IMR-90 (cell line): ENCODE measurements at regions not wholly inside any gene's neighbourhood (a gene's known extent, or its start where the extent isn't known, plus 50 kb on each side); places are given as distances from the start of the nearest gene placed in this dataset.

Experiments used
- CEBPB ChIP-seq: IDR thresholded peaks from 2 replicates; pipeline ENCODE4 v1.6.1; 2012; ENCODE audit warnings: low read depth, low read length, improper control_type of control experiment
- FOS ChIP-seq: fragments of 150-350 bp; IDR thresholded peaks from 2 replicates; pipeline ENCODE4 v1.6.1; 2016; ENCODE audit warnings: low read depth, low read length
- MXI1 ChIP-seq: IDR thresholded peaks from 2 replicates; pipeline ENCODE4 v1.6.1; 2012; ENCODE audit warnings: low read depth, mild to moderate bottlenecking, low read length, moderate library complexity, borderline replicate concordance
- POLR2A ChIP-seq: IDR thresholded peaks from 2 replicates; pipeline ENCODE4 v1.6.1; 2012; ENCODE audit warnings: mild to moderate bottlenecking, low read depth, low read length
- RAD21 ChIP-seq: IDR thresholded peaks from 2 replicates; pipeline ENCODE4 v1.6.1; 2012; ENCODE audit warnings: low read length, improper control_type of control experiment
- TF ChIP-seq, protein P1 (sequence below): conservative IDR thresholded peaks from 2 replicates; pipeline ENCODE4 v1.5.1; 2012; ENCODE audit warnings: mild to moderate bottlenecking, low read depth, low read length, improper control_type of control experiment
- TF ChIP-seq, protein P2 (sequence below): fragments of 150-350 bp; IDR thresholded peaks from 2 replicates; pipeline ENCODE4 v1.6.1; 2016; ENCODE audit warnings: low read depth, mild to moderate bottlenecking, low read length, moderate library complexity, borderline replicate concordance

DNA sequence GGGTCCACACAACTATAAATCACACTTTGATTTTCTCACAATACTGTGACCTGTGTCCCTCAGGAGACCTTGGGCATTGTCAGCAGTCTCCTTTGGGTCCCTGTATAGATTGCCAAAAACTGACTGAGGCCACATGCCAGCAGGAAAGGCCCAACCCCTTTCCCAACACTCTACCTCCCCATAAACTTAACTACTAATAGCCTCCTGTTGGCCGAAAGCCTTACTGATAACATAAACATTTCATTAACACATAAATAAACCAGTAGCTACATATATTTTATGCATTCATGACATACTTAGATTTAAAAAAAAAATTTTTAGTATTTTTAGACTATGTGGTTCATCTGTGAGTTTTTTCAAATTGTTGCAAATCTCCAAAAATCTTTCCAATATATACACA lies 153.5 kb downstream of the ARL4C start:
- TF ChIP-seq CEBPB, result no peak
- TF ChIP-seq, protein P1, sequence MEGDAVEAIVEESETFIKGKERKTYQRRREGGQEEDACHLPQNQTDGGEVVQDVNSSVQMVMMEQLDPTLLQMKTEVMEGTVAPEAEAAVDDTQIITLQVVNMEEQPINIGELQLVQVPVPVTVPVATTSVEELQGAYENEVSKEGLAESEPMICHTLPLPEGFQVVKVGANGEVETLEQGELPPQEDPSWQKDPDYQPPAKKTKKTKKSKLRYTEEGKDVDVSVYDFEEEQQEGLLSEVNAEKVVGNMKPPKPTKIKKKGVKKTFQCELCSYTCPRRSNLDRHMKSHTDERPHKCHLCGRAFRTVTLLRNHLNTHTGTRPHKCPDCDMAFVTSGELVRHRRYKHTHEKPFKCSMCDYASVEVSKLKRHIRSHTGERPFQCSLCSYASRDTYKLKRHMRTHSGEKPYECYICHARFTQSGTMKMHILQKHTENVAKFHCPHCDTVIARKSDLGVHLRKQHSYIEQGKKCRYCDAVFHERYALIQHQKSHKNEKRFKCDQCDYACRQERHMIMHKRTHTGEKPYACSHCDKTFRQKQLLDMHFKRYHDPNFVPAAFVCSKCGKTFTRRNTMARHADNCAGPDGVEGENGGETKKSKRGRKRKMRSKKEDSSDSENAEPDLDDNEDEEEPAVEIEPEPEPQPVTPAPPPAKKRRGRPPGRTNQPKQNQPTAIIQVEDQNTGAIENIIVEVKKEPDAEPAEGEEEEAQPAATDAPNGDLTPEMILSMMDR, result no peak
- TF ChIP-seq POLR2A, result no peak
- TF ChIP-seq FOS, result no peak
- TF ChIP-seq RAD21, result no peak
- TF ChIP-seq, protein P2, sequence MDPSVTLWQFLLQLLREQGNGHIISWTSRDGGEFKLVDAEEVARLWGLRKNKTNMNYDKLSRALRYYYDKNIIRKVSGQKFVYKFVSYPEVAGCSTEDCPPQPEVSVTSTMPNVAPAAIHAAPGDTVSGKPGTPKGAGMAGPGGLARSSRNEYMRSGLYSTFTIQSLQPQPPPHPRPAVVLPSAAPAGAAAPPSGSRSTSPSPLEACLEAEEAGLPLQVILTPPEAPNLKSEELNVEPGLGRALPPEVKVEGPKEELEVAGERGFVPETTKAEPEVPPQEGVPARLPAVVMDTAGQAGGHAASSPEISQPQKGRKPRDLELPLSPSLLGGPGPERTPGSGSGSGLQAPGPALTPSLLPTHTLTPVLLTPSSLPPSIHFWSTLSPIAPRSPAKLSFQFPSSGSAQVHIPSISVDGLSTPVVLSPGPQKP, result no peak
- no peak for TF ChIP-seq MXI1
